ENCODE measurements at regions not wholly inside any gene's neighbourhood (a gene's known extent, or its start where the extent isn't known, plus 50 kb on each side); places are given as distances from the start of the nearest gene placed in this dataset.

DNA sequence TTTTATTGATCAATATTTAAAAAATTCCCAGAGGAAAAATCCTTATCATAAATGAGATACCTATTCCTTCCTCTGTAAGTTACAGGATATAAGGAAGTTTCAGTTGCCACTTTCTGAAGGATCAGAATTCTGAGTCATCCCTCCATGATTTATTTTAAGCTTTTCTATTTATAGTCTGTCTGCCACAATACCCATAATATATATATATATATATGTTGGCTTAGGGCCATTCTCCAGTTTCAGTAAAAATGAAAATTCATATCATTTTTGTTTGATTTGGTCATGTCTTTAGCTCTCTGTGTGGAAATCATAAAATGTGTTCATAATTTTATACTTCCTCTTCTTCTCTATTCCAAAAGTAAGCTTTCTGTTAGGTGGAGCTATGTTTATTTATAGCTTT, 215.8 kb upstream of the CYLC2 start:
- no peak for TF ChIP-seq EZH2phosphoT487 (IDR thresholded peaks at IDR 0.05; ENCODE audit: borderline replicate concordance)
- TF ChIP-seq, protein P1, sequence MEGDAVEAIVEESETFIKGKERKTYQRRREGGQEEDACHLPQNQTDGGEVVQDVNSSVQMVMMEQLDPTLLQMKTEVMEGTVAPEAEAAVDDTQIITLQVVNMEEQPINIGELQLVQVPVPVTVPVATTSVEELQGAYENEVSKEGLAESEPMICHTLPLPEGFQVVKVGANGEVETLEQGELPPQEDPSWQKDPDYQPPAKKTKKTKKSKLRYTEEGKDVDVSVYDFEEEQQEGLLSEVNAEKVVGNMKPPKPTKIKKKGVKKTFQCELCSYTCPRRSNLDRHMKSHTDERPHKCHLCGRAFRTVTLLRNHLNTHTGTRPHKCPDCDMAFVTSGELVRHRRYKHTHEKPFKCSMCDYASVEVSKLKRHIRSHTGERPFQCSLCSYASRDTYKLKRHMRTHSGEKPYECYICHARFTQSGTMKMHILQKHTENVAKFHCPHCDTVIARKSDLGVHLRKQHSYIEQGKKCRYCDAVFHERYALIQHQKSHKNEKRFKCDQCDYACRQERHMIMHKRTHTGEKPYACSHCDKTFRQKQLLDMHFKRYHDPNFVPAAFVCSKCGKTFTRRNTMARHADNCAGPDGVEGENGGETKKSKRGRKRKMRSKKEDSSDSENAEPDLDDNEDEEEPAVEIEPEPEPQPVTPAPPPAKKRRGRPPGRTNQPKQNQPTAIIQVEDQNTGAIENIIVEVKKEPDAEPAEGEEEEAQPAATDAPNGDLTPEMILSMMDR (conservative IDR thresholded peaks at IDR 0.05; ENCODE audit: low read length), result no peak
